Suppressor macrophage treated with lipopolysaccharide for 1 hour (primary cell): ENCODE measurements at regions not wholly inside any gene's neighbourhood (a gene's known extent, or its start where the extent isn't known, plus 50 kb on each side); places are given as distances from the start of the nearest gene placed in this dataset.
"Not testable (repeated sequence)": the region's sequence is repeated elsewhere in the genome, so short reads cannot be mapped to it uniquely, and the experiment has no call there.

Source experiments
- DNase-seq, 3 donors: peaks; one replicate each; pipeline ENCODE4 v3.0.0-alpha.2; 2020 to 2022

DNA sequence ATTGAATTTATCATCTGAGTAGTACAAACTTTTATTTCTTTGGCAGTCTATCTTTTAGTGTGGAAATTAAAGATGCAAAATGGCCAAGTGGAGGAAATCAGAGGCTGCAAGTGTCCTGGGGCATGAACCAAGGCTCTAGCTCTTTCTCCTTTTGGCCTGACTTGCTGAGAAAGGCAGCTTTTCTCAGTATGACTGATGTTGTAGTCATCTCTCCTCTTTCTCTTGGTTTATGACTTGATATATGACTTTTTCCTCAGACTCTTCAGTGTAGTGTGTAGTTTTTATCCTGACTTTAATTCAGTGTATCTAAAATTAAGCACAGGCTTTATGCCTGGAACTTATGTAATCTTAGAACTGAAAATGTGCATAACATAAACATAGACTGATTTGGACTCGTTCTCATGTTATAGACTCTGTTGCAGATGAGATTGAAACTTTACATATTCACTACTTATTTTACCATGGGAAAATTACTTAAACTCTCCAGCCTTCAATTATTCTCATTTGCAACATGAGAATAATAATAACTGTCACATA, 65.7 kb downstream of the SLITRK5 start:
- DNase-seq, result no peak

DNA sequence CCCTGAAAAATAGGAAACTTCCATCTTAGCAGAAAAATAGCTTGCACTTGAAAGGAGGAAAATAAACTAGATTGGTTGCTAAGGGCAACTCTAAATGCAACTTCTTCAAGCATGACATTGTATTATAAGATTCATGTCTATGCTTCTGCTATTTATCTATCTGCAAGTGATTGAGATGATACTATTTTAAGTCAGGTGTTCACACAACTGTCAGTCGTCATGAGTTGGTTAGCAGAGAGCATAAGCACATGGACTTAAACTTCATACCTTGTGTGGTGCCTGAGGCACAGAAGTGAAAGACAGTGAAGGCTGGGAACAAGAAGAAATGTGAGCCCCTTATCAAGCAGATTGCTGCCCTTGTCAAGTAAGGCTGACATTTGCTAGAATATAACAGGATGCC, 82.9 kb downstream of the SLITRK5 start:
- DNase-seq, result no peak

DNA sequence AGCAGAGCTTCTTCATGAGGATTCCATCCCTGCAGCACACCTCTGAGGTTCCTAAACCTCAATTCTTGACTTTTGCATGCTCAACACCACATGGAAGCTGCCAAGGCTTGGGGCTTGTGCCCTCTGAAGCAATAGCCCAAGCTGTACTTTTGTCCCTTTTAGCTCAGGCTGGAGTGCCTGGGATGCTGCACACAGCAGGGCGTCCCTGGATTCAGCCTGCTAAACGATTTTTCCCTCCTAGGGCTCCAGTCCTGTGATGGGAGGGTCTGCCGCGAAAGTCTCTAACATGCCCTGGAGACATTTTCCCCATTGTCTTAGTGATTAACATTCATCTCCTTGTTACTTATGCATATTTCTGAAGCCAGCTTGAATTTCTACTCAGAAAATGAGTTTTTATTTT, 98.3 kb downstream of the SLITRK5 start:
- DNase-seq, result no peak

DNA sequence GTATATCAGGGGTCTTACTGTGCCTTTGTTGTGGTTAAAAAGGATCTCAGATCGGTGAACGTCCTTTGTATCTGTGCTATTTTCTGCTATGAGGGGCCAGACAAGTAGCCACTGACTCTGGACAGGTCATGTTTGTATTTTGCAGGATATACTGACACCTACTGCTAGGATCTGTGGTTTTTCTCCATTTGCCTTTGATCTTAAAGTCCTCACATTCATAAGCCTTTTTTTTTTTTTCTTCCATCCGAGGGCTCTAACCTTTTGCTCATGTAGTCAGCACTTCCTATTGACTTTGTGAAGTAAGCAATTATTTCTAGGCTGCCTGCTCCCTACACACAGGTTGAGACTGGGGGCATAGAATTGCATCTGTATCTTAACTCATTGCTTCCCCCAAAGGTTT, 106.2 kb downstream of the SLITRK5 start:
- DNase-seq, result no peak

DNA sequence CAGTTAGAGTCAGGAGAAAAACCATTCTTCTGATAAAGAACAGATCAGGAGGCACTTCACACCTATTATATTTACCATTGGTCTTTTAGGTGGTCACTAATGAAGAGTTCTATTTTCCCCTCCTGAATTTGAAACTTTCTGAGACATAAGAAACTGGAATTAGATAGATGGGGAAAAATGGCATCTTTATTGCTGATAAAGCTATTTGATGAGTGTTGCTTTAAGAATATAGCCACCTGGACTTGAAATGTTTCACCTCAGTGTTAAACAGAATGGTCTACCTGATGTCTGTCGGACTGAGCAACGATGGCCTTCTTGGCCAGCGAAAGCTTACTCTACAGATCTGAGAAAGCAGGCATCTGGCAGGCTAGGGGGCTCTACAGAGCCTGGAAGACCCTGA, 107.0 kb downstream of the SLITRK5 start:
- DNase-seq, result no peak

DNA sequence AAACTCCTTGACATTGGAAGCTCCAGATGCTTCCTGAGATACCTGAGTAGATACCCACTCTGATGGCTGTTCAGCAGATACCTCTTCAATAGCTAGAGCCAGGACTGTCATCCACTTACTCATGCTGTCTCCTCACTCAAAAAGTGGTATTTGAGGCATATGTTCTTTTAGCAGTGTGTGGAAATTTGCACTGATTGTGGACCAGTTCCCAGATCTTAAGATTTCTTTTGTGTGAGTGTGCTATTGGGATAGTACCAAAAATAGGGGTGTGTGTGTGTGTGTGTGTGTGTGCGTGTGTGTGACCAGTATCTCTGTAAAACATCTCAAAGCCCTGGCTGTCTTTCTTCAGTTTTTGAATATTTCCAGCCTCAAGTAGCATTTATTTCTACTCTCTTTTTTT, 108.3 kb downstream of the SLITRK5 start:
- no peak for DNase-seq

DNA sequence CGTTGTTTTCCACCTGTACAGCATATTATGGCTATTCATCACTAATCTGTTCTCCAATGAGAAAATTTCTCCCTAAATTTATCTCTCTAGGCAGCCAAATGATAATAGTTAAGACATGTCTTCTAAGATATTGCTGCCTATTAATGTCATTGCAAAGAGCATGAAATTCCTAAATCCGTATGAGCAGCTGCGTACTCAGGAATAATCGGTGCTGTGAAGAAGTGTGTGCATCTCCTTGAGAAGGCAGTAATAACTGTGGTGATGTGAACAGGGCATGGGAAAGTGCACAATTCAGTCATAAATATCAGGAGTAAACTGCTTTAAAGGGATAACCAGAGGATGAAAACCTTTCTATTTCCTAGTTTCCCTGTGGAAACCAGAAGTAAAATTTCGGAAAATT, 112.2 kb downstream of the SLITRK5 start:
- DNase-seq, result no peak

DNA sequence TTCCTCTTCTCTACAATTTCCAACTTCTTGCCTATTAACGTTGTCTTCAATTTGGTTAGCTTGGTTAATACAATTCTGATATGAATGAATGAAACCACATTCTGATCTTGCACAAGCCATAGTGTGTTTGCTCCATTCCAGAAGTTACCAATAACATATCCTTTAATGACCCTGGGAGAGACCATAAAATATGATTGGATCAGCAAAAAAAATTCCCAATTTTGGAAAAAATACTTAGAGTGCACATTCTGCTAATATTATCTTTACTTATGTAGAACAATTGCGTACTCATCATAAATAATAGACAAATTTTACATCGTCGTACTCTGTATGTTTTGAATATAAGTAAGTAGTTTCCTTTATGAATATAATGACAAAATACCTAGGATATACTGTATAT, 117.2 kb downstream of the SLITRK5 start:
- DNase-seq, result no peak

DNA sequence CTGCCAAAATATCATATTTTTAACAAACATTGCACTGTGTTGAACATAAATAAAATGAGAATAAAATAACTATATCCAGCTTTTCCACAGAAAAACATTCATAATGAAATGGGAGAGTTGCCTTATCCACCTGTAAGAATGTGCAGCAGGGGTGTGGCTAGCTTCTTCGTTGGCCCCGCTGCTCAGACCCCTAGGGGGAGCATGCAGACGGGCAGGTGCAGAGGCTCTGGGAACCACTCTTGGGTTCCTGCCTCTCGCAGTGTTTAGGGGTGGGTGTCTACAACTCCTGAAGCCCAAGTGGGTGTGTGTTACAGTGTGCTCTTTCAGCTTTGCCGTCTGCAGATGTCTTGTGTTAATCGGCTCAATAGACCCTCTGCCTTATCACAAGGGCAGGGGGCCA, 121.7 kb downstream of the SLITRK5 start:
- no peak for DNase-seq

DNA sequence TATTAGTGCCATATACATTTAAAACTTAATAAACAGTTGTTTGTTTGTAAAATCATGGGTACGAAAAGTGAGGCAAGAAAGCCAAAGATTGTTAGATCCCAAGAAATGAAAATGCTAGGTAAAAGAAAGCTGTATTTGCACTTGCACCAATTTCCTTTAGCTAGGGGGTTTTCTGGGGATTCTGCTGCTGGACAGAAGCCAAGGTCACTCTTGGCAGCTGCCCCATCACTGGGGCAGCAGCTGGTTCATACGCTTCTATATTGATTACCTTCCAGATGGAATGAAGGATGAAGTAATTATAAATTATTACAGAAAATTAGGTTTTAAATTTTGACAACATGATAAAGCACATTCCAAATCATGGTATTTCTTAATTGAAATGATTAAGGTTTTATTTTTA, 127.4 kb downstream of the SLITRK5 start:
- DNase-seq, result no peak

DNA sequence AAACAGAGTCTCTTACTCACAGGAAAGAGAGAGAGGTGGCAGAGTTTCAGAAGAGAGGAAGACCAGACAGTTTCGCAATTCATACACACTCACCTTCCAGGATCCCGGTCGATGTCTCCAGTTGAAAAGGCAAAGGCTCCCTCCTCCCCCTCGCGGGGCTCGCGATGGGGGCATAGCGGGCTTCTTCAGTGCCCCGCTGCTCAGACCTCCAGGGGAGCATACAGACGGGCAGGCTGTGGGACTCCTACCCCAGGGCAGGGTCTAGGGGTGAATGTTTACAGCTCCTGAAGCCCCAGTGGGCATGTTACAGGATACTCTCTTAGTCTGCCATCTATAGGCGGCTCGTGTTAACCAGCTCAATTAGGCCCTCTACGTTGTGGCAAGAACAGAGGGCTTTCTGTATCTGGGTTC, 139.2 kb downstream of the SLITRK5 start:
- DNase-seq, result no peak

DNA sequence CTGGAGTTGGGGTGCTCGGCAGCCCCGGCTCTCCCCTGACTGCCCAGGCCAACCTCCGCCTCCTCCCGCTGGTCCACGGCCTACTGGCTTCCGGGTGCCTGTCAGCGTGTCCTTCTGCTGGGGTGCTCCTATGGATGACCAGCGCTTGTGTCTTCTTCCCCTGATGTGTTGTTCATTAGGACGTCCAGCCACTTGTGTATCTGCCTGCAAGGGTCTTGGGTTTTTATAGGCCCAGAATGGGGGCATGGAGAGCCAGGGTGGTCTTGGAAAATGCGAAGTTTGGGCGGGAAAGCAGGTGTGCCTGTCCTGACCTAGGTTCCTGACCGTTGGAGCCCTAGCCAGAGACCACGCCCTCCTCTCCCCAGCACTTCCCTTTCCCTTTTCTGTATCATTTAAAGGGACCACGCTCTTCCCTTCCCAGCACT, 139.8 kb downstream of the SLITRK5 start:
- no peak for DNase-seq

DNA sequence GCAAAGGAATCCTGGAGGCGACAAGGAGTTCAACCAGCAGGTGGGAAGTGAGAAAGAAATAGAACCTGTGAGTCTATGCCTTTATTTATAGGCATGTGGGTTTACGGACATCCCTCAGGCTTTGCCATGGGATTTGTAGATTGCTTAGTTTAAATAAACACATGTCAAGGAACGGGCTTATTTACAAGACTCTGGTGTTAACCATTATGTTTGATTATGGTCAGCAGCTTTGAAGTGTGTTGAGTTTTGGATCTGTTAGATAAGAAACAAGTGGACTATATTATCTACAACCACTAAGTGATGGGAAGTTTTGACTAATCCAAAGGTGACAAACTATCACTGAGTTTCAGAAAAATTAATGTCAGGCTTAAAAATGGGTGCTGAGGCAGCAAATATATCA, 143.2 kb downstream of the SLITRK5 start:
- DNase-seq, result no peak

DNA sequence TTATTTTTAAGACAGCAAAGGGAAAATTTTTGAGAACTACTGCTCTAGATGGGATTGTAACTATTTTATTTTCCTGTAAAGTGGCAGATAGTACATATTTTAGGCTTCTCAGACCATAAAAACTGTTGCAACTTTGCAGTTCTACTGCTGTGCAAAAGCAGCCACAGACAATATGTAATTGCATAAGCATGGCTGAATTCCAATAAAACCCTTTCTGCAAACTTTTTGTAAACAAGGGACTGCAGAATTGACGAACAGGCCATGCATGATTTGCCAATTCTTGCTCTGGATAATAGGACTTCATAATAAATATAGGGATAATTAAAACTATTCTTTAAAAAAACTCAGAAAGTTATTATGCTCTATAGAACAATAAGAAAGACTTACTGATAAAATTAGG, 149.1 kb downstream of the SLITRK5 start:
- no peak for DNase-seq

DNA sequence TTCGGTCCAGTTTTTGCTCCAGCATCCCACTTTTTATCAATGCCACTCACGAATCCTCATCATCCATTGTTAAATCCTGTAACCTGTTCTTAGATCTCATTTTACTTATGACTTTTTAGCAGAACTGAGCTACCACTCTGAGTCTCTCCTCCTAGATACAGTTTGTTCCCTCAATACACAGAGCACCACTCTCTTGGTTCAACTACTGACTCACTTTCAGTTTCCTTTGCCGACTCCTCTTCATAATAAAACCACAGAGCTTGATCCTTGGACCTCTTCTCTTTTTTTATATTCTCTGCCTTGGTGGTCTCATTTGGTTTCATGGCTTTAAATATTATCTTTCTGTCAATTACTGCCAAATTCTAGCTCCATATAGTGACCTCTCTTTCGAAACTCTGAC, 150.3 kb downstream of the SLITRK5 start:
- DNase-seq, result no peak

DNA sequence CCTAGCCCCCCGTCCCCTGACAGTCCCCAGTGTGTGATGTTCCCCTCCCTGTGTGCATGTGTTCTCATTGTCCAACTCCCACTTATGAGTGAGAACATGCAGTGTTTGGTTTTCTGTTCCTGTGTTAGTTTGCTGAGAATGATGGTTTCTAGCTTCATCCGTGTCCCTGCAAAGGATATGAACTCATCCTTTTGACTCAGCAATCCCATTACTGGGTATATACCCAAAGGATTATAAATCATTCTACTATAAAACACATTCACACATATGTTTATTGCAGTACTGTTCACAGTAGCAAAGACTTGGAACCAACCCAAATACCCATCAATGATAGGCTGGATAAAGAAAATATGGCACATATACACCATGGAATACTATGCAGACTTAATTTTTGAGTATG, 155.1 kb downstream of the SLITRK5 start:
- not testable (repeated sequence) for DNase-seq

DNA sequence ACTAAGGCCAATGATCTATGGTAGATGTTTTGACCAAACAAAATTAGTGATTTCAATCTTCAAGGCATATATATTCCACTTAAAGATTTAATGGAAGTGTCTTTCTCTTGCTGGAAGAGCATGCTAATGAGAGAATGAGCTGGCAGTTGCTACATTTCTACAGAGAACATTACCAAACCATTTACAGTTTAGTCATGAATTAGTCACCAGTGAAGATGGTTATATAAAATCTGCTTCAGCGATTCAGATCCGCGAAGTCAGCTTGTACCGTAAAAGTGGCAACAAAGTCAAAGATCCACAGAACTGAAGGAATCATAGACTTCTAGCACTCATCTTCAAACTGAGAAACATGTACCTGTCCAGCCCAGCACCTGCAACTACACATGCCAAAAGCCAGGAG, 156.3 kb downstream of the SLITRK5 start:
- no peak for DNase-seq

DNA sequence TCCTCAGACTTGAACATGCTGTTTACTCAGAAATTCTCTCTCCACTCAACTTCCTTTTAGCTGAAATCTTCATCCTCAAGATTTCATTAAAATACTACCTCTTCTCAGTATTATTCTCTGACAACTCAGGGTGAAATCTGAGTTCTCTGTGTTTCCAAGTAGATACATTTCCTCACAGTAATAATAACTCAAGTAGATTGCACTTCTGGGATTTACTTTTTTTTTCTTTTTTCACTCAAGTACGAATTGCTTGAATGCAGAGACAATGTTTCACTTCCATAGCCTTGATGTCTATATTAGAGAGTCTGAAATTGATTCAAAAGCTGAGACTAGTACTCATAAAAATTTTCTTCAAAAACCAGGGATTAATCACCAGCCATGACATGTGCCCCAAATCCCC, 166.4 kb downstream of the SLITRK5 start:
- no peak for DNase-seq

DNA sequence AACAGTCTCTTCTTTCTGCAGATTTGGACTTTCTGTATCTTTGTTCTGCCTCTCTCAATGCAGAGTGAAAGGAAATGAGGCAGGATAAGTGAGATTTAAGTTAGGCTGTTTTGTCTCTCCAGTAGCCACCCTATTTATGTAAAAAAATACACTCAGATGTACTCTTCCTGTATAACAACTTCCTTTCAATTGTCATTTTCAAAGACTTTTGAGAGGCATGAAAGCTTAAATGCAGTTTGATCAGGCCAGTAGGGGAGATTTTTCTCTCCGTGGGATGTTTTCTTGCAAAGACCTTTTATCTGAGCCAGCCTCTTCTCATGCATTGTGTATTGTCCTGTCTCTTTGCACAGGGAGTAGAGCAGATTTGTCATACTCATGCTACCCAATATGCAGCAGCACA, 166.8 kb downstream of the SLITRK5 start:
- DNase-seq, result no peak

DNA sequence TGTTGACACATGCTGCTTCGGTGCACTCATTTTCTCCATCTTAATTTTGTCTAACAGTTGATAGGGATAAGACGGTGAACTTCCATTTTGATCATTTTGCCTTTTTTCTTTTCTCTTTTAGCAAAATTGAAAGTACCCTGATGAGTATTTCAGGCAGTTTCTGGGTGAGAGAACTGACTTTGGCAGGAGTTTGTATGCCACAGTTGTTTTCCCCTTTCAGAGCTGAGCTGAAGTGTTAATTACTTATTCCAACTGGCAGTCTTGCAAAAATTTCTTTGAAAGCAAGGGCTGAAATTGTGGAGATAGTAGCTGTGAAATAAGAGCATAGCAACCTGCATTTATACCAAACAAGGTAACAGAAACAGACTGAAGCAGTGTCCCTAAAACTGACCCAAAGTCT, 180.2 kb downstream of the SLITRK5 start:
- no peak for DNase-seq

DNA sequence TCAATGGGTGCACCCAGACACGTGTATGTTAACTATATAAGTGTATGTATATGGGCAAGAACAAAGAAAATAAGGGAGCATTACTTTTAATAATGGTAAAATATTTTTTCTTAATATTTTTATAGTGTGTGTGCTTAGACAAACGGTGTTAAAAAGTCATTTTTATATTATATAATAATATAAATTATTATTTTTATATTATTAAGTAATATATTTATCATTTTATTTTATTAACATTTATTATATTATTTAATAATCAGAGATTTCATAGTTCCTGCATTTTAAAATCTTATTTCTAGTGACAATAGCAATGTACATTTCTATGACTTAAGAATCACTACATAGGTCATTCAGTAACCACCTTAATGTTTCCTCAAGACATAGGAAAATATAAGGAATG, 184.4 kb downstream of the SLITRK5 start:
- DNase-seq, result no peak

DNA sequence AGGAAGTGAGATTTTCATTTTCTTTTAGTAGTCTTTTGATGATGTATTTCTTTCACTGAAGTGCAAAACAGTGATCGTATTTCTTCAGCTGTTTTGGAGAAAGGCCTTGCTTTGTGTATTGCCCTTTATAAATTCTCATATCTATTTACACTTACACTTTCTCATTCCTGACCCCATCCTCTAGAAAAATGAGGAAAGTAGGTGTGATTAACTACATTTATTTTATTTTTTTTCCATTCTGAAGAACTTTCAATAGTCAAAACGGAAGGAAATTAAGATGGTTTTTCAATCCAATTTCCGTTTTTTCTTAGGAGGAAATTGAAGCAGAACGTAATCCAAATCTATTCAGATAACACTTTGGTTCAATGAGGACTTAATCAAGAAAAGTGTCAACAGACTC, 188.1 kb downstream of the SLITRK5 start:
- DNase-seq, result no peak

DNA sequence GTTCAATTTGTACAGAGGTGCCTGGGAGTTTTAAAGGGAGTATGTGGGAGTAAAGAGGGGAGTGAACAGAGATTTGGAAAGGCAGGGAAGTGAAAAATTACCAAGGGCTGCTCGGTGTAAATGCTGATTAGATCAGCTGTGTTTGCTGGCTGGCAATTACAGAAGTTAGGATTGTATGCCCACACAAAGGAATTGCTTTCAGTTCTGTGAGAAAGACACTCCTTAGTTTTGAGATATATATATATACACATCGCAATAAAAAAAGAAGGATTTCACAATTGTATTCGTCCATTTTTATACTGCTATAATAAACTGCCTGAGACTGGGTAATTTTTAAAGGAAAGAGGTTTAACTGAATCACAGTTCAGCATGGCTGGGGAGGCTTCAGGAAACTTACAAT, 196.3 kb downstream of the SLITRK5 start:
- no peak for DNase-seq

DNA sequence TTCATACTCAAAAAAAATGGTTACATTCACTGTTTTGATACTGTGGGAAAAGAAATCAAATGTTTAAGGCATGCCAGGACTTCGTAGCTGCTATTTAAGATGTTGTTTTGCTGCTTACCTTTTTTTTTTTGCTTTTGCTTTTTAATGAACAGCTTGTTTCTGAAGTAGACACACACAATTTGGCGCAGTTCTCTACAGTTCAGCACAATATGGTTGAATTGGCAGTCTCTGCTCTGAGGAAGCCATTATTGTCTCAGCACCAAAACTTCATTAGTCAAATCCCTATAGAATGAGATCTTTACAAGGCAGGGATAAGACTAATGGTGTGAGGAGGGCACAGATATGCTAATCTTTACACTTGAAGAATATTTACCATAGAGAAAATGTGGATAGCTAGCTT, 197.6 kb downstream of the SLITRK5 start:
- no peak for DNase-seq

DNA sequence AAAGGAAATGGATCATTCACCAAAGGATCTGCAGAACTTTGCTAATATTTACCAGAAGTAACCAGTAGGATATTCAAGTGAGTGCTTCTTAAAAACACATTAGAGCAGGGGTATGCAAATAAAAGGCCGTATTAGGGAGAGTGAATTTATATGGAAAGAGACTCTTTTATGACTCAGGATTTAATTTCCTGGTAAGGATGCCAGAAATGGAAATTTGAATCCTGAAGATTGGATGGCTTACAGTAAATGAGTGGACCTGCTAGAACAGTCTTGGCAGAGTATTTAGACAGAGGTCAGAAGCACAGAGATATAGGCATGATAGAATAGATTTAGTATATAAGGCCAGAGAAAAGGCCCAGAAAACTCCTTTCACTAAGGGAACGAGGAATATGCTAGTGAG, 201.6 kb downstream of the SLITRK5 start:
- DNase-seq, result no peak

DNA sequence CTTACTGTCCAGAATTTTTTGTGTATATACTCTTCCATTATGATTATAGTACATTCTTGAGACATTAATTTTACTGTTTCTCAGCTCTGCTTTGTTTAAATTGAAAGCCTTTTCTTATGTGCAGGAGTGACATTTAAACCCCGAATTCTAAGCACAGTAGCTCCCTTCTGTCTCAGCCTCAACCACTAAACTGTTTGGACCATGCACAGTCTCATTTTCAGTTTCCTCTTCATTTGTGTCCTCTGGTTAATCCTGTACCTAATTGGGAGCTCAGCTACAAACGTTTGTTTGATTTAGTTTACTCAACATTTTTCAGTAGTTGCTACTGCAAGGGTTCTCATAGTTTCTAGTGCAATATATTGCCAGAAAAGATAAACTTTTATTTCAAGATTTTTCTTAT, 206.3 kb downstream of the SLITRK5 start:
- DNase-seq, result no peak
